ENCODE measurements at regions not wholly inside any gene's neighbourhood (a gene's known extent, or its start where the extent isn't known, plus 50 kb on each side); places are given as distances from the start of the nearest gene placed in this dataset.

GRCh38 chr6:27753668-27754407 lies 158.4 kb downstream of the OR2B2 start:
- Mint-ChIP-seq H3K4me3 (ENCODE audit: unreplicated experiment) (peak overlapping the region; percentile 96), H3K9me3 (ENCODE audit: unreplicated experiment) (no peaks in the 10 kb centered on the region), H3K27me3 (ENCODE audit: low read depth, unreplicated experiment) (peaks cover 7% of the 10 kb centered on the region), H3K4me1 (ENCODE audit: low read depth, unreplicated experiment) (no peaks in the 10 kb centered on the region), H3K27ac (ENCODE audit: unreplicated experiment) (peak overlapping the region; percentile 84), H3K36me3 (ENCODE audit: low read depth, unreplicated experiment) (no peaks in the 10 kb centered on the region)
- no peaks in the 10 kb centered on the region for H3K79me2 ChIP-seq (ENCODE audit: insufficient read depth, low read length)
- FAIRE-seq: no peak
- H3K27ac ChIP-seq (ENCODE audit: low read depth, low read length): no peak overlapping the region
- TF ChIP-seq EZH2 (IDR thresholded peaks at IDR 0.05; ENCODE audit: insufficient read depth, low read length) (no peak), CTCF (IDR thresholded peaks at IDR 0.05; ENCODE audit: insufficient read depth, low read depth, low read length) (peak; percentile 2)
- peak overlapping the region; percentile 63 for H2AFZ ChIP-seq (ENCODE audit: low read depth, low read length)
- H3K9ac ChIP-seq (ENCODE audit: low read length): peak overlapping the region; percentile 24
- H3K36me3 ChIP-seq (ENCODE audit: insufficient read depth, low read length): no peaks in the 10 kb centered on the region
- H3K4me1 ChIP-seq (ENCODE audit: insufficient read depth, low read length): no peaks in the 10 kb centered on the region
- H3K4me2 ChIP-seq (ENCODE audit: low read length): peak overlapping the region; percentile 100
- DNase-seq (ENCODE audit: low read depth): peak; percentile 77
- H3K4me3 ChIP-seq (ENCODE audit: insufficient read depth, low read depth, low read length): peak overlapping the region; percentile 59
- H4K20me1 ChIP-seq (ENCODE audit: insufficient read depth, low read length): no peaks in the 10 kb centered on the region
- peaks cover 12% of the 10 kb centered on the region for H3K27me3 ChIP-seq (ENCODE audit: insufficient read depth, low read length)
- no peaks in the 10 kb centered on the region for H3K9me3 ChIP-seq (ENCODE audit: insufficient read depth, low read depth, low read length)

GRCh38 chr6:27752038-27752885 lies 159.9 kb downstream of the OR2B2 start:
- Mint-ChIP-seq H3K9me3 (ENCODE audit: unreplicated experiment) (no peaks in the 10 kb centered on the region), H3K4me1 (ENCODE audit: low read depth, unreplicated experiment) (no peaks in the 10 kb centered on the region), H3K27ac (ENCODE audit: unreplicated experiment) (peak overlapping the region; percentile 98), H3K4me3 (ENCODE audit: unreplicated experiment) (peak overlapping the region; percentile 96), H3K27me3 (ENCODE audit: low read depth, unreplicated experiment) (peaks cover 10% of the 10 kb centered on the region), H3K36me3 (ENCODE audit: low read depth, unreplicated experiment) (no peaks in the 10 kb centered on the region)
- H3K4me3 ChIP-seq (ENCODE audit: insufficient read depth, low read depth, low read length): peak overlapping the region; percentile 96
- peaks cover 14% of the 10 kb centered on the region for H3K27me3 ChIP-seq (ENCODE audit: insufficient read depth, low read length)
- no peaks in the 10 kb centered on the region for H3K4me1 ChIP-seq (ENCODE audit: insufficient read depth, low read length)
- H3K9me3 ChIP-seq (ENCODE audit: insufficient read depth, low read depth, low read length): no peaks in the 10 kb centered on the region
- peak overlapping the region; percentile 100 for H3K4me2 ChIP-seq (ENCODE audit: low read length)
- no peak for TF ChIP-seq EZH2 (IDR thresholded peaks at IDR 0.05; ENCODE audit: insufficient read depth, low read length)
- peak; percentile 87 for TF ChIP-seq CTCF (IDR thresholded peaks at IDR 0.05; ENCODE audit: insufficient read depth, low read depth, low read length)
- no peaks in the 10 kb centered on the region for H3K36me3 ChIP-seq (ENCODE audit: insufficient read depth, low read length)
- DNase-seq (ENCODE audit: low read depth): peak; percentile 60
- no peaks in the 10 kb centered on the region for H4K20me1 ChIP-seq (ENCODE audit: insufficient read depth, low read length)
- H3K79me2 ChIP-seq (ENCODE audit: insufficient read depth, low read length): no peaks in the 10 kb centered on the region
- H2AFZ ChIP-seq (ENCODE audit: low read depth, low read length): peak overlapping the region; percentile 96
- peak overlapping the region; percentile 90 for H3K27ac ChIP-seq (ENCODE audit: low read depth, low read length)
- peak overlapping the region; percentile 94 for H3K9ac ChIP-seq (ENCODE audit: low read length)
- FAIRE-seq: no peak

All from astrocyte (in vitro differentiated cells and primary cell).